ENCODE measurements at regions not wholly inside any gene's neighbourhood (a gene's known extent, or its start where the extent isn't known, plus 50 kb on each side); places are given as distances from the start of the nearest gene placed in this dataset.

- H3K27ac Mint-ChIP-seq: no peak overlapping the region
- no peak overlapping the region for H3K27ac ChIP-seq (ENCODE audit: low read depth in 1 of 2, low read length in 2 of 2)
- no peaks in the 10 kb centered on the region for H3K36me3 ChIP-seq (replicated peaks in 1 of 2; ENCODE audit: control insufficient read depth in 1 of 2, insufficient read depth in 2 of 2, low read length in 2 of 2)
- peaks cover 0 to 4% (median 2%) of the 10 kb centered on the region in 3 donors for H3K27me3 Mint-ChIP-seq (ENCODE audit: low read depth in 3 of 3)
- no peaks in the 10 kb centered on the region for H3K36me3 Mint-ChIP-seq
- no peak for DNase-seq
- no peaks in the 10 kb centered on the region for H3K27me3 ChIP-seq (ENCODE audit: control insufficient read depth in 2 of 2, insufficient read depth in 2 of 2, low read length in 2 of 2)
- peaks cover 2 to 9% (median 6%) of the 10 kb centered on the region in 7 donors for H3K9me3 Mint-ChIP-seq
- TF ChIP-seq CTCF (IDR thresholded peaks at IDR 0.05): no peak
- H4K20me1 ChIP-seq (ENCODE audit: insufficient read depth, low read length): no peaks in the 10 kb centered on the region
- intact Hi-C loops (cut with micrococcal nuclease): no loop called here
- H2AFZ ChIP-seq (ENCODE audit: insufficient read depth, low read depth, low read length, poor library complexity, severe bottlenecking): no peak overlapping the region
- H3K4me1 ChIP-seq (ENCODE audit: control insufficient read depth in 1 of 2, insufficient read depth in 2 of 2, low read length in 2 of 2): no peaks in the 10 kb centered on the region
- no peak overlapping the region for H3K4me3 Mint-ChIP-seq
- H3K79me2 ChIP-seq (ENCODE audit: insufficient read depth, low read length): no peaks in the 10 kb centered on the region
- H3K4me1 Mint-ChIP-seq: no peaks in the 10 kb centered on the region
- H3K9me3 ChIP-seq (replicated peaks in 1 of 2; ENCODE audit: control insufficient read depth in 1 of 2, insufficient read depth in 1 of 2, low read length in 2 of 2): no peaks in the 10 kb centered on the region
- no peak overlapping the region for H3K4me2 ChIP-seq (replicated peaks; ENCODE audit: extremely low read depth, low read length, poor library complexity, severe bottlenecking)
- H3K9ac ChIP-seq (ENCODE audit: insufficient read depth, low read length, poor library complexity, severe bottlenecking): no peak overlapping the region
- no peak overlapping the region for H3K4me3 ChIP-seq (replicated peaks in 1 of 3; ENCODE audit: low read depth in 2 of 3, low read length in 3 of 3)
Measured at GRCh38 chr6:10230531-10230930, 184.3 kb downstream of the TFAP2A start.

GRCh38 chr6:10223841-10224240 lies 191.0 kb downstream of the TFAP2A start:
- peaks cover 0 to 4% (median 0%) of the 10 kb centered on the region in 3 donors for H3K27me3 Mint-ChIP-seq (ENCODE audit: low read depth in 3 of 3)
- H3K36me3 Mint-ChIP-seq: no peaks in the 10 kb centered on the region
- no peaks in the 10 kb centered on the region for H3K27me3 ChIP-seq (ENCODE audit: control insufficient read depth in 2 of 2, insufficient read depth in 2 of 2, low read length in 2 of 2)
- no peak overlapping the region for H3K4me3 ChIP-seq (replicated peaks in 1 of 3; ENCODE audit: low read depth in 2 of 3, low read length in 3 of 3)
- peaks cover 3 to 17% (median 11%) of the 10 kb centered on the region in 7 donors for H3K9me3 Mint-ChIP-seq
- H3K4me2 ChIP-seq (replicated peaks; ENCODE audit: extremely low read depth, low read length, poor library complexity, severe bottlenecking): no peak overlapping the region
- TF ChIP-seq CTCF (IDR thresholded peaks at IDR 0.05): no peak
- DNase-seq: no peak
- H3K4me1 ChIP-seq (ENCODE audit: control insufficient read depth in 1 of 2, insufficient read depth in 2 of 2, low read length in 2 of 2): no peaks in the 10 kb centered on the region
- H3K79me2 ChIP-seq (ENCODE audit: insufficient read depth, low read length): no peaks in the 10 kb centered on the region
- H4K20me1 ChIP-seq (ENCODE audit: insufficient read depth, low read length): no peaks in the 10 kb centered on the region
- no peaks in the 10 kb centered on the region for H3K9me3 ChIP-seq (replicated peaks in 1 of 2; ENCODE audit: control insufficient read depth in 1 of 2, insufficient read depth in 1 of 2, low read length in 2 of 2)
- H3K4me3 Mint-ChIP-seq: no peak overlapping the region
- H3K27ac Mint-ChIP-seq: no peak overlapping the region
- H2AFZ ChIP-seq (ENCODE audit: insufficient read depth, low read depth, low read length, poor library complexity, severe bottlenecking): no peak overlapping the region
- 100% methylated on average over 2 of the region's 4 CpGs for WGBS (ENCODE audit: insufficient coverage)
- no peak overlapping the region for H3K9ac ChIP-seq (ENCODE audit: insufficient read depth, low read length, poor library complexity, severe bottlenecking)
- H3K36me3 ChIP-seq (replicated peaks in 1 of 2; ENCODE audit: control insufficient read depth in 1 of 2, insufficient read depth in 2 of 2, low read length in 2 of 2): no peaks in the 10 kb centered on the region
- H3K4me1 Mint-ChIP-seq: no peaks in the 10 kb centered on the region
- no peak overlapping the region for H3K27ac ChIP-seq (ENCODE audit: low read depth in 1 of 2, low read length in 2 of 2)
- intact Hi-C loops (cut with micrococcal nuclease): no loop called here
